IPS-18c (cell line): ENCODE measurements at regions not wholly inside any gene's neighbourhood (a gene's known extent, or its start where the extent isn't known, plus 50 kb on each side); places are given as distances from the start of the nearest gene placed in this dataset.
"Not testable (repeated sequence)": the region's sequence is repeated elsewhere in the genome, so short reads cannot be mapped to it uniquely, and the experiment has no call there.

Experiments
- H3K4me3 ChIP-seq: 2 replicates; pipeline ENCODE4 v1.7.0; 2013; ENCODE audit warnings: low read depth, mild to moderate bottlenecking, low read length, moderate library complexity; ENCODE audit not compliant: insufficient read depth
- H3K9me3 ChIP-seq: one replicate; pipeline ENCODE4 v1.6.1; 2013; ENCODE audit warnings: mild to moderate bottlenecking, low read length, moderate library complexity; ENCODE audit not compliant: control insufficient read depth, insufficient read depth

GRCh38 chr11:10982704-10983510 is 125.1 kb upstream of the ZBED5 start:
- Histone ChIP-seq H3K9me3 (no peaks in the 10 kb centered on the region), H3K4me3 (no peak overlapping the region)

- no peaks in the 10 kb centered on the region for H3K9me3 ChIP-seq
- H3K4me3 ChIP-seq = no peak overlapping the region
Observed at GRCh38 chr11:10979529-10979928, 121.7 kb upstream of the ZBED5 start.

GRCh38 chr11:10978198-10978597 is 120.3 kb upstream of the ZBED5 start:
- Histone ChIP-seq H3K4me3 (no peak overlapping the region), H3K9me3 (peaks cover 3% of the 10 kb centered on the region)

GRCh38 chr11:10975287-10975721 is 117.5 kb upstream of the ZBED5 start:
- Histone ChIP-seq H3K9me3 (peaks cover 3% of the 10 kb centered on the region), H3K4me3 (no peak overlapping the region)

GRCh38 chr11:10973416-10973815 is 115.6 kb upstream of the ZBED5 start:
- peaks cover 3% of the 10 kb centered on the region for H3K9me3 ChIP-seq
- no peak overlapping the region for H3K4me3 ChIP-seq

- Histone ChIP-seq H3K4me3 (no peak overlapping the region), H3K9me3 (peaks cover 3% of the 10 kb centered on the region)
Observed at GRCh38 chr11:10970926-10971325, 113.1 kb upstream of the ZBED5 start.

- no peak overlapping the region for H3K4me3 ChIP-seq
- H3K9me3 ChIP-seq = peaks cover 3% of the 10 kb centered on the region
Observed at GRCh38 chr11:10969387-10969786, 111.5 kb upstream of the ZBED5 start.

GRCh38 chr11:10956884-10957283 is 99.0 kb upstream of the ZBED5 start:
- H3K9me3 ChIP-seq, H3K4me3 ChIP-seq: not testable (repeated sequence)

- Histone ChIP-seq H3K9me3 (peaks cover 2% of the 10 kb centered on the region), H3K4me3 (no peak overlapping the region)
Observed at GRCh38 chr11:10955616-10956015, 97.8 kb upstream of the ZBED5 start.

- Histone ChIP-seq H3K9me3 (peaks cover 2% of the 10 kb centered on the region), H3K4me3 (no peak overlapping the region)
Observed at GRCh38 chr11:10954184-10954583, 96.3 kb upstream of the ZBED5 start.

- no peak overlapping the region for H3K4me3 ChIP-seq
Observed at GRCh38 chr11:10952872-10953271, 95.0 kb upstream of the ZBED5 start.

GRCh38 chr11:10947935-10948334 is 90.1 kb upstream of the ZBED5 start:
- H3K4me3 ChIP-seq, H3K9me3 ChIP-seq: not testable (repeated sequence)

More at GRCh38 chr11:10952872-10953271, 95.0 kb upstream of the ZBED5 start:
- H3K9me3 ChIP-seq = peaks cover 2% of the 10 kb centered on the region

- Histone ChIP-seq H3K4me3 (no peak overlapping the region), H3K9me3 (no peaks in the 10 kb centered on the region)
Observed at GRCh38 chr11:10946072-10946471, 88.2 kb upstream of the ZBED5 start.

- Histone ChIP-seq H3K4me3 (no peak overlapping the region), H3K9me3 (no peaks in the 10 kb centered on the region)
Observed at GRCh38 chr11:10945196-10945595, 87.3 kb upstream of the ZBED5 start.

GRCh38 chr11:10943968-10944367 is 86.1 kb upstream of the ZBED5 start:
- Histone ChIP-seq H3K9me3 (no peaks in the 10 kb centered on the region), H3K4me3 (no peak overlapping the region)

GRCh38 chr11:10942620-10943019 is 84.8 kb upstream of the ZBED5 start:
- Histone ChIP-seq H3K4me3 (no peak overlapping the region), H3K9me3 (no peaks in the 10 kb centered on the region)

- Histone ChIP-seq H3K4me3 (no peak overlapping the region), H3K9me3 (no peaks in the 10 kb centered on the region)
Observed at GRCh38 chr11:10941871-10942270, 84.0 kb upstream of the ZBED5 start.

- Histone ChIP-seq H3K4me3 (no peak overlapping the region), H3K9me3 (no peaks in the 10 kb centered on the region)
Observed at GRCh38 chr11:10941414-10941813, 83.6 kb upstream of the ZBED5 start.
